ACHN (cell line): ENCODE measurements at regions not wholly inside any gene's neighbourhood (a gene's known extent, or its start where the extent isn't known, plus 50 kb on each side); places are given as distances from the start of the nearest gene placed in this dataset.
"Not testable (repeated sequence)": the region's sequence is repeated elsewhere in the genome, so short reads cannot be mapped to it uniquely, and the experiment has no call there.

ENCODE experiments used
- DNase-seq: peaks from one replicate; pipeline ENCODE4 v3.0.0-alpha.2; 2015
- in situ Hi-C: cut with HindIII; loops from 2 replicates; pipeline ENCODE4 v1.10.0; 2017; ENCODE audit warnings: low sequenced_read_pairs, low pct_ligation_motif_present, low pct_unique_long_range_greater_than_20kb

DNA sequence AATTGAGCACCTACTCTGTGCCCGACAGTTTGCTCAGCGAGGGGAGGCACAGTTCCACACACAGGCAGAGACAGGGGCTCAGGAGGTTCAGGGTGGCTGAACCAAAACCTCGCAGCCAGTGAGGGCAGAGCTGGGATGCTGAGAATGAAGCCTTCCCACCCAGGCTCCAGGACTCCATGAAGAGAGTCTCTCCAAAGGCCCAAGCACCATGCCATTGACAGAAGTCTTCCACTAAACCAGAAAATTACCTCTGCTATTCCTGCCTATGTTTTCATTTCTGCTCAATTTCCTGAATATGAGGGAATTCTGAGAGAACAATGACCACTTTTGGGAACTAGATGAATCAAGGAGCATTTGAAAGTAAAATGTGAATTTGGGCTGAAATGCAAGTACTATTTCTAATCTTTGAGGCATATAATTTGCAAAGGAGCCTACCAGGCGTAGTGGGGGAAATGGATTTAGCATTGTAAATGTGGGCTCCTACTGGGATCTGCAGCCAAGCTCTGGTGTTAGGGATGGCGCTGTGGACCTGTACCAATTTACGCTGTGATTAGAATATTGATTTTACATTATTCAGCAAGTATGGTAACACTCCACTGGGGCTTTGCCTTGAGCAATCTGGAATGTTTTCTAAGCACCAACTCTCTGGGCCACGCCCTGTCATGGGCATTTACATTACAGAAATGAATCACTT, 91.9 kb downstream of the DRD1 start:
- in situ Hi-C loops, result no loop called here
- DNase-seq, result no peak

DNA sequence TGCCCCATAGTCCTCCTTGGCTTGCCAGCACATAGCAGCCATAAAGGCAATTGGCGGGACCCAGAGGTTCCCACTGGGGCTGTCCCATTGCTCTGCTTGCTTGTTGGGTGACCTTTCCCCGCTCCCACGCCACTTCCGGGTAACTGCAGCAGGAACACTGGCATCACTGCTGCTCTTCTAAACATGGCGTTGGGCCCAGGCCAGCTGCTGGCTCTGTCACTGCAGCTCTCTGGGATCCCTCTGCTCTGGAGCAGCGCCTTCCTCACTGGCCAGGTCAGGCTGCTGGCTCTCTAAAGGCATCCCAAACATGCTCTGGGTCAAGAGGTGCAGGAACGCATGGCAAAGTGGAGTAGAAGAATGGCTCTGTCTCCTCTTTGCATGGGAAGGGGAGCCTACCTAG, 92.9 kb downstream of the DRD1 start:
- in situ Hi-C loops, result no loop called here
- DNase-seq, result no peak

DNA sequence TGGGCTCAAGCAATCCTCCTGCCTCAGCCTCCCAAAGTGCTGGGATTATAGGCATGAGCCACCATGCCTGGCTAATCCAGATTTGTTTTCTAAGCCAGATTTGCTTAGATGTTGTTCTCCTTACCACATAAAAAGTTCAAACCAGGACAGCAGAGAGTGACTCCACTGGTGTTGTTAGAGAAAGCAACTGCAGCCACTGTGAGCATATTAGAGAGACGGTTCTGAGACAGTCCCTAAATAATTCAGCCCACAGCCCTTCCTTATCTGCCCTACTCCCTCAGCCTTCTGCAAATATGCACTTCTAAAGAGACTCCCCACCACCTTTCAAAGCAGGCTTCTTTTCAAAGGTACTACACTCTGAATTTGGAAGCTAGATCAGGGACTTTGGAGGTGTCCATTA, 96.1 kb downstream of the DRD1 start:
- no peak for DNase-seq
- in situ Hi-C loops, result no loop called here

DNA sequence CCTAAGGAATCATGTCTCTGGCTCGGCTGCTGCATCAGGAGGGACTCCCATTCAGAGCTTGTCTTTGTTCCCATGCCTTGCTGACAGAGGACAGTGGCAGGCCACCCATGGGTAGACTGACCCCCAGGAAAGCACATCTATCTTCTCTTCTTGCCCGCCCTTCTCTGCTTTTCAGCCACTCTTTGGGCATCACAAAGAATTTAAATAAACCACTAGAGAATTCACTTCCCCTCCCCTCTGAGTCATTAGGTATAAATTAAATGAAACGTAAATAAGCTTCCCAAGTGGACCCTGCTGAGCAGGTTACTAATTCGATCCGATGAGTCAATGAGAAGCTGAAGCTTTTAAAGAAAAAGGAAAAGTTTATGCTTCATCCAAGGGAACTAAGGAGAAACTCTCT, 97.0 kb downstream of the DRD1 start:
- DNase-seq, result peak; percentile 2
- in situ Hi-C loops, result no loop called here

DNA sequence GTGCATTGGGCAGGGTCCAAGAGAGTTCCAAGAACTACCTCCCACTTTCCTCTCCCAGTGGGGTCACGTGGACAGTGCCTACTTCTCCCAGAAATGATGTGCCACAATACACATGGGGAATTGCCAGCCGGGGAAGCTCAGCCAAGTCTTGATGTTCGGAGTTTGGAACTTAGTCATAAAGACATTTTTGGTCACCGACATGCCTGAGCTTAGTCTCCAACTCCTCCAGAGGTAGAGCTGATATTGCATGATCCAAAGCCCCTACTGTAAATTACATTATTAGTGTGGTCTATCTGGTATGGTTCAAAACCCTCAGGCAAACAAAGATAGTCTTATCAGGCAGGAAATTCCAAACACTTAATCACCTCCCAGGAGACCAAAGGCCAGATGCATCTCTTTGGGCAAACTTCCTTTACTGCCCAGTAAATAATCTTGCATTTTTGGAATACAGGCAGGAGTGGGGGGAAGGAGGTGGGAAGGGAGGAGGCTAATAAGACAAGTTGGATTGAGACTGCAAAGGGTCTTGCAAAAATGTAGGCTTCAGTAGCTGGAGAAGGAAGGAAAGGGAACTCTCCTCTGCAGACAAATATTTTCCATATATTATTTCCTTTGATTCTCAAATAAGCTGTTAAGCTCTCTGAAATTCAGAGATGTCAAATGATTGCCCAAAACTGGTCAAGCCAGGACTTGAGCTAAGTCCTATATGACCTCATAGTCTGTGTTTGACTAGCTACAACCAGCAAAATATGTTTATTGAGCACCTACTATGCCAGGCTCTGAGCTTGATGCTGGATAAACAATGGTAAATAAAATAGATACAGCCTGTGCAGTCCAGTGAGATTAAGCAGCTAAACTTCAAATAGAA, 99.4 kb downstream of the DRD1 start:
- no peak for DNase-seq
- in situ Hi-C loops, result no loop called here

DNA sequence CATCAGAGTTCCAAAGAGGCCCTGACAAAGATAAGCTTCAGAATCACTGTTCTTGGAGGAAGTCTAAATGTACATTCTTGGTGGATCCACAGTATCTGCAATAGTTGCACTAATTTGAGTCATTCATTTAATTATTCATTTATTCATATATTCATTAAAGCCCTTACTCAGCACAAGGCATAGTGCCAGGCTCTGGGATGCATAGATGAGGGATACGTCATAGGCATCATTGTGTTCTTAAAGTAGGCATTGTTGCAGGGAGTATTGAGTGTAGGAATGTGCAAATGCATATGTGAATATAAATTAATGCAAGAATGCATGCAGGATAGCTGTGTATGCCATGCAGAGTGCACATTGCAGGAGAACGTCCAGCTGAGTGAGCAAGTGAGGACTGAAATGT, 100.7 kb downstream of the DRD1 start:
- in situ Hi-C loops, result no loop called here
- DNase-seq, result no peak

DNA sequence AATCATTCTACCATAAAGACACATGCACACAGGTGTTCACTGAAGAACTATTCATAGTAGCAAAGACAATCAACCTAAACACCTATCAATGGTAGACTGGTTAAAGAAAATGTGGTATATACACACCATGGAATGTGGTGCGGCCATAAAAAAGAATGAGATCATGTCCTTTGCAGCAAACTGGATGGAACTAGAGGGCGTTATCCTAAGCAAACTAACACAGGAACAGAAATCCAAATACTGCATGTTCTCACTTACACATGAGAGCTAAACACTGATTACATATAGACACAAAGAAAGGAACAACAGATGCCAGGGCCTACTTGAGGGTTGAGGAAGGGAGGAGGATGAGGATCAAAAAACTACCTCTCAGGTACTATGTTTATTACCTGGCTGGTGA, 103.8 kb downstream of the DRD1 start:
- in situ Hi-C loops, result no loop called here
- DNase-seq, result no peak

DNA sequence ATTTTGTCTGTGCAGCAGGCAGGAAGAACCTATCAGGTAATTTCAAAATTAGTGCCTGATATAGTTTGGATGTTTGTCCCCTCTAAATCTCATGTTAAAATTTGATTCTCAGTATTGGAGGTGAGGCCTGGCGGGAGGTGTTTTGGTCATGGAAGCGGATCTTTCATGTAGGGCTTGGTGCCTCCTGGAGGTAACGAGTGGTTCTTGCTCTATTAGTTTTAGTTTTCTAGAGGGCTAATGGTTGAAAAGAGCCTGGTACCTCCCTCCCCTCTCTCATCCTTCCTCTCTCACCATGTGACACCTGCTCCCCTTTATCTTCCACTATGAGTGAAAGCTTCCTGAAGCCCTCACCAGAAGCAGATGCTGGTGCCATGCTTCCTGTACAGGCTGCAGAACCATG, 106.3 kb downstream of the DRD1 start:
- DNase-seq, result no peak
- in situ Hi-C loops, result no loop called here

DNA sequence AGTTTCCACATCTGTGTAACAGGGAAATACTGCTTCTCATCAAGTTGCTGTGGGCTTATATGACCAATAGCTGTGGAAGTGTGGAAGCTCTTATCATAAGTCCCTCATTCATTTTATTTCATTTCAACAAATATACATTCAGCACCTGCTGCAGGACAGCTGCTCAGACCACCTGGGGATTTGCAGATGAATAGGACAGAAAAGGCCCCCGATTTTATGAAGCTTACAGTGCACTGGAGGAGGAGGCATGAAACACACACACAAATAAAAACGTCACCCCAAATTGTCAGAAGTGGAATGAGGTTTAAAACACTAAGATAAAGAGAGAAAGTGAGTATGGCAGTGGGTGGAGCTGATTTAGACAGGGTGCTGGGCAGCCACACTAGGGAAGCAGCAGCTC, 107.2 kb downstream of the DRD1 start:
- in situ Hi-C loops, result no loop called here

DNA sequence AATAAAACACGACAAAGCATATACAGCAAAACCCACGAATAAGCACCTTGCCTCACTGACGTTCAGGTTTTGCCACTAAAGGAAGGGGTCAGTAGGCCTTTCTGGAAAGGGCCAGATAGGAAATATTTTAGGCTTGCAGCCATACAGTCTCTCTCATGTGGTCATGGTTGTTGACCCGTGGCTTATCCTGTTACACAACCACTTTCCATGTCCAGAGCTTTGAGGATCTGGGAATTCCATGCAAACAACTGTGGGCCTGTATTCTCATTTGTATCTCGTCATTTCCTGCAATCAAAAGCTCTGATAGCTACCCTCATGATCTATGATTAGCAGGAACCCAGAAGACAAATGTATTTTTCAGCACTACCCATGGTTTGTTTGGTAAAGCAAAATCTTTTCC, 108.3 kb downstream of the DRD1 start:
- no peak for DNase-seq
- in situ Hi-C loops, result no loop called here

More for the DNA sequence above, 107.2 kb downstream of the DRD1 start:
- DNase-seq, result no peak

DNA sequence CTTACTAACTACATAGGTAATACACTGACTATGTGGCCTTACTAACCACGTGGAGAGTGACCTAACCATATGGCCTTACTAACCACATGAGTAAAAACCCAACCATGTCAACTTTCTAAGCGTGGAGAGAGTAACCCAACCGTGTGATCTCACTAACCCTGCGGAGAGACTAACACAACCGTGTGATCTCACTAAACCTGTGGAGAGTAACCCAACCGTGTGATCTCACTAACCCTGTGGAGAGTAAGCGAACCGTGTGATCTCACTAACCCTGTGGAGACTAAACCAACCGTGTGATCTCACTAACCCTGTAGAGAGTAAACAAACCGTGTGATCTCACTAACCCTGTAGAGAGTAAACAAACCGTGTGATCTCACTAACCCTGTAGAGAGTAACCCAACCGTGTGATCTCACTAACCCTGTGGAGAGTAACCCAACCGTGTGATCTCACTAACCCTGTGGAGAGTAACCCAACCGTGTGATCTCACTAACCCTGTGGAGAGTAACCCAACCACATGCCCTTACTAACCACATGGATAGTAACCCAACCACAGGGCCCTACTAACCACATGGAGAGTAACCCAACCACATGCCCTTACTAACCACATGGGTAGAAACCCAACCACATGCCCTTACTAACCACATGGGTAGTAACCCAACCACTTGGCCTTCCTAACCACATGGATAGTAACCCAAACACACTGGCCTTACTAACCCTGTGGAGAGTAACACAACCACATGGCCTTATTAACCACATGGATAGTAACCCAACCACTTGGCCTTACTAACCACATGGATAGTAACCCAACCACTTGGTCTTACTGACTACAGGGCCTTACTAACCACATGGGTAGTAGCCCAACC, 112.6 kb downstream of the DRD1 start:
- DNase-seq, in situ Hi-C loops: not testable (repeated sequence)

DNA sequence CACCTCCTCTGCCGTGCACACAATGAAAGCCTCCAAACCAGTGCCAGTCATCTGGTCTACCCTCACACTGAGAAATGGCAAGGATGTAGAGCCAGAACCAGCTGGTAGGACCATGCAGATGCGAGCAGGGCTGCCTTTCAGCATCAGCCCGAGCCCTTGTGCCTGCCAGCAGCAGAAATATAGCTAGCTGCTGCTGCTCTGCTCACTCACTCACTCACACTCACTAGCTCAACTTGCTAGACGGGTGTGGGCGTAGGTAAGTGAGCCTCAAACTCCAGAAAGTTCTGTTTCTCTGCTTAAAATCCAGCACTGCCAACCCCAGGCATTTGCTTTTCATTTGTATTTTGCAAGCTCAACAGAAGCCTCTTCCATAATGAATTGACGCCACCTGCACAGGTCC, 114.0 kb downstream of the DRD1 start:
- no peak for DNase-seq
- in situ Hi-C loops, result no loop called here

DNA sequence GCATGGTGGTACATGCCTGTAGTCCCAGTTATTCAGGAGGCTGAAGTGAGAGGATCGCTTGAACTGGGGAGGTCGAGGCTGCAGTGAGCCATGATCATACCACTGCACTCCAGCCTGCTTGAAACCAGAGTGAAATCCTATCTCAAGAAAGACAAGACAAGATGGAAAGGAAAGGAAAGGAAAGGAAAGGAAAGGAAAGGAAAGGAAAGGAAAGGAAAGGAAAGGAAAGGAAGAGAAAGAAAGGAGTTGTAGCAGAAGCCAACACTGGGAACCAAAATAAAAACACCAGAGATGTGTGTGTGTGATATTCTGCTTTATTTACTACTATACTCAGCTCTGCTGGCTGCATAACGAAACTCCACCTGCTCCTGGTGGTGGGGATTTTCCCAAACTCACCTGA, 115.3 kb downstream of the DRD1 start:
- in situ Hi-C loops, result no loop called here
- no peak for DNase-seq

DNA sequence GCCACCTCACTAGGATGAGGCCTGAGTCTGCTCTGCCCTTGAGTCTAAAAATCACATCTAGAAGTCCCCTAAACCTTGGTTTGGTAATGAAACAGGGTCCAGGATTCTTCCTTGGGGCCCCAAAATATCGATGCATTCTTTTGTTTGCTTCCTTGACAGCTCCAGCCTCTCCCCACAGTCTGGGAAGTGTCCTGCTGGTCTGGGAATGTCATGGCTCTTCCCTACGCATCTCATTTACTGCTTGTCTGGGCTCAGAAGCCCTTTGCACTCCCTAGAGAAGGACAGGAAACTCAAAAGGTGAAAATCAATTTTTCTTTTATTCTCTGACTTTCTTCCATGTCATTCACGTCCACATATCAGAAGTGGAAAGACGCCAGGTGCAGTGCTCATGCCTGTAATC, 115.8 kb downstream of the DRD1 start:
- DNase-seq, result no peak
- in situ Hi-C loops, result no loop called here

DNA sequence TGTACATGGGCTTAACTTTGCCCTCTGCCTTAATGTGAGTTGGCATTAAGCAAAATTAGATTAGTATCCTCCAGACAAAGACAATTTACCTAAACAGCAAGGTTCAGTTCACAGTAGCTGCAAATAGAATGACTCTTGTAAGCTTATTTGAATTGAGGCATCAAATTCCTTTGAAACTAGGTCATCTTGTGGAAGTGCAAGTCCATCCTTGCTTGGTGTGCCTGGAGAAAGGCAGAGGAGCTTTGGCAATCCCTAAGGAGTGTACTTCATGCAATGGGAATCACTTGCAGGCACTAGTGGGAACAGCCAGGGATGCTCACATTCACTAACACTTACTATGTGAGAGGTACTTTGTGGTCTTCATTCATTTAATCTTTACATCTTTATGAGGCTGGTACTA, 118.3 kb downstream of the DRD1 start:
- in situ Hi-C loops, result no loop called here
- peak; percentile 17 for DNase-seq

DNA sequence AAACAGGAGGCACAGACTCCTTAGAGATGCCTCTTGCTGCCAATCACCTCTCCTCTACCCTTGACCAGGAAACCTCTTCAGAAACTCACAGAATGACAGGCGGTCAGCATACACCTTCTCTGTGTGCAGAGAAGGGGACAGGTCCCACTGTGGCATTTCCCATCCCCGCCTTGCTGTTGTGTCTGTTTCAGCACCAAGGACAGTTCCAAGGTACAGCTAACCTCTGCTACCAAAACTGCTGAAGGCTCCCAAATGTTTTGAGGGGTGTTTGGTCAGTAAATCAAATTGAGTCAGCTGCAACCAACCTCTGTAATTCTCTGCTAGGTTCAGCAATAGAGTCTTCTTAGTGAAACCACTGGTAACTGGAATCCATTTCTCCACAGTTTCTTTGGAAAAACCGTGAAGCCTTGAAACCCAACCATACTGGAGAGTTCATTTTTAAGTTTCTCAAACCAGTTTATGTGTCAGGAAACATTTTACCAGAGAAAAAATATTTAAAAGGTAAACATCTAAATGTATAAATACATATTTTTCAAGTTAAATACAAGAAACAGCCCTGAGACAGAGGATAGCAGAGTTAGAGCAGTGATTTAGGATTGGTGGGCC, 122.0 kb downstream of the DRD1 start:
- DNase-seq, result peak; percentile 43

DNA sequence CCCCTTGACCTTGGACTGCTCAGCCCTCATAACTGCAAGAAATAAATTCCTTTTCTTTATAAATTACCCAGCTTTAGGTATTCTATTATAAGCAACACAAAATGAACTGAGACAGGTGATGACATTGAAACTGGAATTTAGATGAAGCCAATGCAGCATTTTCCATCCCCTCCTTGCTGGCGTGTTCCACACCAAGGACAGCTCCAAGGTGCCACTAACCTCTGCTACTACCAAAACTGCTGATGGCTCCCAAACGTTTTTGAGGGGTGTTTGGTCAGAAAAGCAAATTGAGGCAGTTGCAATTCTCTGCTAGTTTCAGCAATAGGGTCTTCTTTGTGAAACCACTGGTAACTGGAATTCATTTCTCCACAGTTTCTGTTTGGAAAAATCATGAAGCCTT, 124.8 kb downstream of the DRD1 start:
- no peak for DNase-seq
- in situ Hi-C loops, result no loop called here

More for the DNA sequence above, 122.0 kb downstream of the DRD1 start:
- in situ Hi-C loops, result no loop called here

DNA sequence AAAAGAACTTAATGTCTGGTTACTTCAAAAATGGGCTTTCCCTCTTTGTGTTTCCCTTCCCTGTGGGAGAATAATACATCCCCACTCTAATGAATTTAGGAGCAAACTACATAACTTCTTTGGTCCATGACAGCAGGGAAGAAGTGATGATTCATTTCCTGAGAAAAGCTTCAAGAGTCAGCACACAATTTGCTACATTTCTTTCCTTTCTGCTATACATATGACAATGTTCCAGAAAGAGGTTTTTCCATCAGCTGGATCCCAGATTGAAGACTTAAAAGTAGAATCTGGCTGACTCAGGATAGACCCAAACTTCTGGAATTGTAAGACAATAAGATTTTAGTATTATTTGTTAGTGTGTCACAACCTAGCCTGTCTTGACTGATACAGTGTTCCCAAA, 126.1 kb downstream of the DRD1 start:
- no peak for DNase-seq
- in situ Hi-C loops, result no loop called here
